ENCODE measurements at regions not wholly inside any gene's neighbourhood (a gene's known extent, or its start where the extent isn't known, plus 50 kb on each side); places are given as distances from the start of the nearest gene placed in this dataset.
A peak's percentile ranks its signal among the peaks of the same experiment; 100 is the strongest.

DNA sequence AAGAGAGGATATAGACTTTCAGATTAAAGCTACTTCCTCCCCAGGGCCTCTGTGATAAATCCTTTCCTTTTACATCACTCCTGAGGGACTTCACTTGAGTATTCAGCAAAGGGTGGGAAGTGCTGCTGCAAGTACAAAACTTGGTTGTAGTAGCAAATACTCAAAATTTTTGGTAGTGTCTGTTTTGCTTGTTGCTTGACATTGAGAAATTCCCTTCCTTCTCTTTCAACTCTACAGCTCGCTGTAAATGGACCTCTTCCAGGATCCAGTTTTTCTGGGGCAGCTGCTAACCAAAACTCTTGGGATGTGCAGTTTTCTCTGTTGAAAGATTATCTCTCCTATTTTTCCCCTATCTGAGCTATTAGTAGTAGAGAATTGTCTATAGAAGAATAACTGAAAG is 472.0 kb downstream of the CD109 start:
- no peak for TF ChIP-seq CTCF (IDR thresholded peaks at IDR 0.05; ENCODE audit: borderline replicate concordance, extremely low read depth, insufficient read depth)
- no peaks in the 10 kb centered on the region for H3K27me3 ChIP-seq (ENCODE audit: control insufficient read depth, insufficient read depth, low read length)
- H3K4me3 ChIP-seq (ENCODE audit: low read length in 3 of 3): no peak overlapping the region
- no peaks in the 10 kb centered on the region for H3K4me1 ChIP-seq (ENCODE audit: control insufficient read depth in 2 of 3, insufficient read depth in 2 of 3, low read depth in 1 of 3, low read length in 3 of 3)
- H3K27ac ChIP-seq (ENCODE audit: low read depth in 2 of 2, low read length in 2 of 2): no peak overlapping the region
- H3K9me3 ChIP-seq (ENCODE audit: control insufficient read depth in 2 of 3, insufficient read depth in 1 of 3, low read length in 3 of 3): no peaks in the 10 kb centered on the region
- DNase-seq (no peak), FAIRE-seq (no peak)
- intact Hi-C loops (cut with DNase I): no loop called here
- no peak overlapping the region for H3K9ac ChIP-seq (ENCODE audit: low read length in 3 of 3)
- H3K36me3 ChIP-seq (ENCODE audit: control insufficient read depth in 2 of 3, insufficient read depth in 3 of 3, low read length in 3 of 3): no peaks in the 10 kb centered on the region

DNA sequence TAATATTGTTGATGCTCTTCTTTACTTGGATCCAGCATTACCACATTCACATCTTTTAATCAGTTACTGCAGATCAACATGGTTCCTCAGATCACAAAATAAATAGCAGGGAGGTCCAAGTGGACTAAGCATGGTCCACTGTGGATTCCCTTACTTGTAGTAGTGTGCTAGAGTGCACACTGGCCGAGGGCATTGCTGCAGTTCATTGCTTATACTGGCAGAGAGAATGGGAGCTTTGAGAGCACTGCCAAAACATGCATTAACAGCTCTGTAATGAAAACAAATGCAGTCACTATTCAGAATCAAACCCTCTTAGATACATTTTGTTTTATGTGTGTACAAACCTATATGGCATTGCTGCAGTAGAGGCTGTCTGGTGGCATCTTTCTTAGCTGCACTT is 471.5 kb downstream of the CD109 start:
- no peak for TF ChIP-seq CTCF (IDR thresholded peaks at IDR 0.05; ENCODE audit: borderline replicate concordance, extremely low read depth, insufficient read depth)
- Histone ChIP-seq H3K36me3 (ENCODE audit: control insufficient read depth in 2 of 3, insufficient read depth in 3 of 3, low read length in 3 of 3) (no peaks in the 10 kb centered on the region), H3K4me3 (ENCODE audit: low read length in 3 of 3) (no peak overlapping the region), H3K27me3 (ENCODE audit: control insufficient read depth, insufficient read depth, low read length) (no peaks in the 10 kb centered on the region), H3K9ac (ENCODE audit: low read length in 3 of 3) (no peak overlapping the region), H3K9me3 (ENCODE audit: control insufficient read depth in 2 of 3, insufficient read depth in 1 of 3, low read length in 3 of 3) (no peaks in the 10 kb centered on the region), H3K27ac (ENCODE audit: low read depth in 2 of 2, low read length in 2 of 2) (no peak overlapping the region), H3K4me1 (ENCODE audit: control insufficient read depth in 2 of 3, insufficient read depth in 2 of 3, low read depth in 1 of 3, low read length in 3 of 3) (no peaks in the 10 kb centered on the region)
- no peak for FAIRE-seq
- intact Hi-C loops (cut with DNase I): no loop called here
- peak in 1 of 5 donors; percentile 2 for DNase-seq

GRCh38 chr6:74166849-74167248 is 470.8 kb downstream of the CD109 start:
- no peak for TF ChIP-seq CTCF (IDR thresholded peaks at IDR 0.05; ENCODE audit: borderline replicate concordance, extremely low read depth, insufficient read depth)
- no peaks in the 10 kb centered on the region for H3K27me3 ChIP-seq (ENCODE audit: control insufficient read depth, insufficient read depth, low read length)
- H3K4me1 ChIP-seq (ENCODE audit: control insufficient read depth in 2 of 3, insufficient read depth in 2 of 3, low read depth in 1 of 3, low read length in 3 of 3): no peaks in the 10 kb centered on the region
- no peaks in the 10 kb centered on the region for H3K9me3 ChIP-seq (ENCODE audit: control insufficient read depth in 2 of 3, insufficient read depth in 1 of 3, low read length in 3 of 3)
- no peak overlapping the region for H3K4me3 ChIP-seq (ENCODE audit: low read length in 3 of 3)
- intact Hi-C loops (cut with DNase I): no loop called here
- H3K9ac ChIP-seq (ENCODE audit: low read length in 3 of 3): no peak overlapping the region
- FAIRE-seq: no peak
- no peaks in the 10 kb centered on the region for H3K36me3 ChIP-seq (ENCODE audit: control insufficient read depth in 2 of 3, insufficient read depth in 3 of 3, low read length in 3 of 3)
- DNase-seq: no peak
- H3K27ac ChIP-seq (ENCODE audit: low read depth in 2 of 2, low read length in 2 of 2): no peak overlapping the region

GRCh38 chr6:74161380-74161779 is 465.4 kb downstream of the CD109 start:
- Histone ChIP-seq H3K4me1 (ENCODE audit: control insufficient read depth in 2 of 3, insufficient read depth in 2 of 3, low read depth in 1 of 3, low read length in 3 of 3) (no peaks in the 10 kb centered on the region), H3K9ac (ENCODE audit: low read length in 3 of 3) (no peak overlapping the region), H3K27ac (ENCODE audit: low read depth in 2 of 2, low read length in 2 of 2) (no peak overlapping the region), H3K27me3 (ENCODE audit: control insufficient read depth, insufficient read depth, low read length) (no peaks in the 10 kb centered on the region), H3K9me3 (ENCODE audit: control insufficient read depth in 2 of 3, insufficient read depth in 1 of 3, low read length in 3 of 3) (no peaks in the 10 kb centered on the region), H3K36me3 (ENCODE audit: control insufficient read depth in 2 of 3, insufficient read depth in 3 of 3, low read length in 3 of 3) (no peaks in the 10 kb centered on the region), H3K4me3 (ENCODE audit: low read length in 3 of 3) (no peak overlapping the region)
- FAIRE-seq: no peak
- intact Hi-C loops (cut with DNase I): no loop called here
- no peak for DNase-seq
- no peak for TF ChIP-seq CTCF (IDR thresholded peaks at IDR 0.05; ENCODE audit: borderline replicate concordance, extremely low read depth, insufficient read depth)
